Right atrium auricular region (tissue), 2 donors: ENCODE measurements at regions not wholly inside any gene's neighbourhood (a gene's known extent, or its start where the extent isn't known, plus 50 kb on each side); places are given as distances from the start of the nearest gene placed in this dataset.

Experiments
- DNase-seq: peaks from one replicate; pipeline ENCODE4 v3.0.0-alpha.2; 2019; ENCODE audit warnings: low spot score
- H3K27ac ChIP-seq, 2 donors: fragments of 200-600 bp; sonication (generic); 1 replicate in 1 of 2; 2 replicates in 1 of 2; pipeline ENCODE4 v1.5.1; 2016 to 2019
- H3K27me3 ChIP-seq, 2 donors: fragments of 200-600 bp; sonication (generic); one replicate each; pipeline versions ENCODE4 v1.5.1 to v1.6.0; 2017 to 2019
- H3K36me3 ChIP-seq: fragments of 200-600 bp; sonication (generic); one replicate; pipeline ENCODE4 v1.5.1; 2016
- H3K4me1 ChIP-seq, 2 donors: fragments of 200-600 bp; sonication (generic); one replicate each; pipeline versions ENCODE4 v1.5.1 to v1.6.0; 2017 to 2019
- H3K4me3 ChIP-seq, 2 donors: fragments of 200-600 bp; sonication (generic); 1 replicate in 1 of 2; 2 replicates in 1 of 2; pipeline ENCODE4 v1.5.1; 2017 to 2019; ENCODE audit warnings: mild to moderate bottlenecking in 1 of 2, moderate library complexity in 1 of 2
- H3K9me3 ChIP-seq, 2 donors: fragments of 200-600 bp; sonication (generic); one replicate each; pipeline ENCODE4 v1.5.1; 2019
- CTCF ChIP-seq, 2 donors: fragments of 200-600 bp; sonication (generic); IDR thresholded peaks; one replicate each; pipeline ENCODE4 v1.5.1; 2019; ENCODE audit warnings: antibody characterized with exemption in 2 of 2

GRCh38 chr10:129360046-129360445 is 107.0 kb upstream of the MGMT start:
- Histone ChIP-seq H3K27ac (no peak overlapping the region), H3K27me3 (no peaks in the 10 kb centered on the region), H3K36me3 (no peaks in the 10 kb centered on the region), H3K4me1 (no peaks in the 10 kb centered on the region), H3K9me3 (peaks cover 0 to 18% of the 10 kb centered on the region in 2 donors), H3K4me3 (no peak overlapping the region)
- no peak for TF ChIP-seq CTCF (IDR thresholded peaks at IDR 0.05)
- DNase-seq = peak; percentile 52

GRCh38 chr10:129361676-129362376 is 105.2 kb upstream of the MGMT start:
- H3K27me3 ChIP-seq = no peaks in the 10 kb centered on the region
- TF ChIP-seq CTCF (IDR thresholded peaks at IDR 0.05) = no peak
- DNase-seq = peak; percentile 2
- H3K4me3 ChIP-seq = no peak overlapping the region
- H3K36me3 ChIP-seq = no peaks in the 10 kb centered on the region
- no peaks in the 10 kb centered on the region for H3K4me1 ChIP-seq
- peaks cover 0 to 4% of the 10 kb centered on the region in 2 donors for H3K9me3 ChIP-seq
- H3K27ac ChIP-seq = no peak overlapping the region

GRCh38 chr10:129364949-129365348 is 102.1 kb upstream of the MGMT start:
- Histone ChIP-seq H3K9me3 (no peaks in the 10 kb centered on the region), H3K27ac (no peak overlapping the region), H3K36me3 (no peaks in the 10 kb centered on the region), H3K27me3 (no peaks in the 10 kb centered on the region), H3K4me1 (no peaks in the 10 kb centered on the region), H3K4me3 (no peak overlapping the region)
- no peak for DNase-seq
- no peak for TF ChIP-seq CTCF (IDR thresholded peaks at IDR 0.05)

- no peaks in the 10 kb centered on the region for H3K9me3 ChIP-seq
- H3K27me3 ChIP-seq = no peaks in the 10 kb centered on the region
- no peak for TF ChIP-seq CTCF (IDR thresholded peaks at IDR 0.05)
- H3K27ac ChIP-seq = no peak overlapping the region
- no peaks in the 10 kb centered on the region for H3K4me1 ChIP-seq
- DNase-seq = peak; percentile 18
- H3K36me3 ChIP-seq = no peaks in the 10 kb centered on the region
- no peak overlapping the region for H3K4me3 ChIP-seq
Measured at GRCh38 chr10:129365767-129366402, 101.2 kb upstream of the MGMT start.

GRCh38 chr10:129366450-129366849 is 100.6 kb upstream of the MGMT start:
- no peaks in the 10 kb centered on the region for H3K9me3 ChIP-seq
- TF ChIP-seq CTCF (IDR thresholded peaks at IDR 0.05) = no peak
- no peak overlapping the region for H3K27ac ChIP-seq
- DNase-seq = peak; percentile 9
- H3K27me3 ChIP-seq = no peaks in the 10 kb centered on the region
- H3K4me3 ChIP-seq = no peak overlapping the region
- no peaks in the 10 kb centered on the region for H3K36me3 ChIP-seq
- no peaks in the 10 kb centered on the region for H3K4me1 ChIP-seq
